ENCODE measurements at regions not wholly inside any gene's neighbourhood (a gene's known extent, or its start where the extent isn't known, plus 50 kb on each side); places are given as distances from the start of the nearest gene placed in this dataset.

GRCh38 chr18:50492097-50492496 lies 67.8 kb upstream of the MAPK4 start:
- DNase-seq: no peak

DNA sequence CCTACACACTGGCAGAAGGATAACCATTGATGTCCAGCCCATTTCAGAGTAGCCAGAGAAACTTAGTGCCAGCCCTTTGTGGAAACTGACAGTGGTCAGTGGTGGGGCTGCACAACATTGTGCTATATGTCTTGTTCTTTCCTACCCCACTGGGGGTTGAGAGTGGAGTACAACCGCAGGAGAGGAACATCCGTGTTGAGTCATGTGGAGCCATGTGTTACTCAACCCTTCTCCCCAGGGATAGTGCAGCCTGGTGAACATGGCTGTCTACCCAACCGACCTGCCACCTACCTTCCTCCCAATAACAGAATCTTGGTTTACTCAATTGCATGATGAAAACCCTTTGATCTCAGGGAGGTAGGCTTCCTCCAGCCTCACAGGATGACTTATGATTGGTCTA lies 65.3 kb upstream of the MAPK4 start:
- DNase-seq: no peak

GRCh38 chr18:50506362-50506761 lies 53.5 kb upstream of the MAPK4 start:
- no peak for DNase-seq

- peak; percentile 13 for DNase-seq
These were observed 52.7 kb upstream of the MAPK4 start for GRCh38 chr18:50507120-50507590.

GRCh38 chr18:50508228-50508627 lies 51.7 kb upstream of the MAPK4 start:
- no peak for DNase-seq

DNA sequence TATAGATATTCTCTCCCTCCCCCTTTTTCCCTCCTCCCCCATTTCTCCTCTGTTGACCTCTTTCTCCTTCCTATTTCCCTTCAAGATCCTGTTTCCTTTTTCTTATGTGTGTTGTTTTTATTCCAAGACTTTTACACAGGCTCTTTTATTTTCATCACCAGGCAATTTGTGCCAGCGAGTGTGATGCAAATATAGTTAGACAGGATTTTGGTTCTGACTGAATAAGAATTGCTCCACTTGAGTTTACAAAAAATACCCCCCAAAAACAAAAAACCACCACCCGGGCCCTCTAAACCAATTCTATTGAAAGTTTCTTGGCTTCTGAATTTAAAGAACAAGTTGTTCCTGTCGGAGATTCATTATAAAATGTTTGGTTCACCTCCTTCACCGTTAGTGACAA lies 50.9 kb upstream of the MAPK4 start:
- DNase-seq: no peak
